ENCODE measurements at regions not wholly inside any gene's neighbourhood (a gene's known extent, or its start where the extent isn't known, plus 50 kb on each side); places are given as distances from the start of the nearest gene placed in this dataset.

DNA sequence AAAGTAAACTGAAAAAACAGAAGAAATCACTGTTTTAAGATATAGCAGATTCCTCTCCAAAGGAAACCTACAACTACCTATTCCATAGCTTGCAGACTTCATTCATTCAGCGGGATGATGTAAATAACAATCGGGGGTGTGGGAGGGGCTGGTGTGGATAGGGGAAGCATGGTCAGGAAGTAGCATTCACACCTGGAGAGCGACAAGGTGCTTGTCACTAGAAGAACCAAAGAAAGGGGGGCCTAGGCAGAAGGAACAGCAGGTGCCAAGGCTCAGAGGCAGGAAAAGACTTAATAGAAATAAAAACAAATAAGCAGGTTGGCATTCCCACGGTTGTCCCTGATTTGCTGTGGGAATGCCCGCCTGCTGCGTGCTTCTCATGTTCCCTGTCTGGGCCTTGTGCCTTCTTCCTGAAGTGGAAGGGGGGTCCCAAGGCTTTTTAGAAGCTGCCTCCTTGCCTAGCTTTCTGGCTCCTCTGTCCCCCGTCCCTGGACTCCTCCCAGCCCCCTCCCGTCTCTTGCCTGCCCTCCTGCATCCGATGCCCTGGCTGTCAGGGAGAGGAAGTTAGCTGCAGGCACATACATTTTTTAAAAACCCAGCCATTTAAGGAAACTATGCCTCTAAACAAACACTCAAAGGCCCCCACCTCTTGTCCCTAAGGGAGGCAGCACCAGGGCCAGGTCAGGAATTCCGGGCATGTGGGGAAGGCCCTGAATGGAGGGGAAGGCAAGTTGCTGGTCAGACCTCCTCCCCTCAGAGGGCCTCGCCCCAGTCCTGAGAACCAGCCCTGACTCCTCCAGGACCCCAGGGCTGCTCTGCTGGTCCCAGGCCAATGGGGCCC is 54.7 kb upstream of the PRDM11 start:
- no peak for DNase-seq (ENCODE audit: low spot score)

DNA sequence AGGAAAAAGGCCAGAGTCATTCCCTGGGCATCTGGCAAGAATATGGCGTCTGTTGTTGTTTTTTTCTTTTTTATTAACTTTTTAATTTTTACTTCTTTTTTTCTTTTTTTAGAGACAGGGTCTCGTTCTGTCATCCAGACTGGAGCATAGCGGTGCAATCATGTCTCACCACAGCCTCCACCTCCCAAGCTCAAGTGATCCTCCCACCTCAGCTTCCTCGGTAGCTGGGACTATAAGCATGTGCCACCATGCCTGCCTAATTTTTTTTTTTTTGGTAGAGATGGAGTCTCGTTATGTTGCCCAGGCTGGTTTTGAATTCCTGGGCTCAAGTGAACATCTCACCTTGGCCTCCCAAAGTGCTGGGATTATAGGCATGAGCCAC is 54.0 kb upstream of the PRDM11 start:
- no peak for DNase-seq (ENCODE audit: low spot score)

DNA sequence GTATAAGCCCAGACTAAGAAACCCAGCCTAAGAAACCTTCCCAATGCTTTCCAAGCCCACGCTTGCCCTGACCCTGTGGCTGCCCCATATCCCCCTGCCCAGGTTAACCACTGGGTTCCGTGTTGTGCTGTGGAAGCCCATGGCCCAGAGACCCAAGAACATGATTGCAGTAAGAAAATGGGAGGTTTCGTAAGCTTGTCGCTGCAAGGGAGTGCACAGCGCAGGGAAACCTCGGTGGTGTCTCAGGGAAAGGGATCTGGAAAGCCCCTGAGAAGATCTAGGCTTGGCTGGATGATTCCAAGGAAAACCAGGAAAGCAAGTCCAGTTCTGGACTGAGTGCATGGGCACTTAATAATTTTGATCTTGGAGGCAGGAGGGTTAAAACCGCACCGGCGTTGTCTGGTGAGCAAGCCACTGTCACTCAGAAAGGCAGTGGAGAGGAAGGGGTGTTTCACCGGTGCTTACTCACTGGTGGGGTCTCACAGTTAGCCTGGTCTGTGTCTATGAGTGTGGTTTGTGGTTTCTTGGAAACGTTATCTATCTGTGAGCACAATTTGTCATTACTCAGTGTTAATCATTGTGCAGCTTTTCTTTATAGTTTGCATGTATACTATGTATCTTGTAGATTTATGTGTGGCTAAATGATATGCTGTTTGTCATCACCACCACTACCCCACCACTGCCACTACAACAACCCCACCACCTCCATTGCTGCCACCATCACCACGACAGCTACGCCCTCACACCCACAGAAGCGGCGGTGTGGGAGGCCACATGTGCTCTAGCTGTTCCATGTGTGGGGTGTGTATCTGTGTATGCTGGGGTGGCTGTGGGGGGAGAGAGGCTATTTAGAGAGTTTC is 53.3 kb upstream of the PRDM11 start:
- peak; percentile 27 for DNase-seq (ENCODE audit: low spot score)

GRCh38 chr11:45093761-45094455 is 52.5 kb upstream of the PRDM11 start:
- DNase-seq (ENCODE audit: low spot score), result peak; percentile 15

GRCh38 chr11:45094958-45095690 is 51.3 kb upstream of the PRDM11 start:
- peak; percentile 40 for DNase-seq (ENCODE audit: low spot score)

- peak; percentile 21 for DNase-seq (ENCODE audit: low spot score)
Measured at GRCh38 chr11:45095691-45096010, 50.8 kb upstream of the PRDM11 start.

GRCh38 chr11:45096636-45097035 is 49.8 kb upstream of the PRDM11 start:
- no peak for DNase-seq (ENCODE audit: low spot score)
